ENCODE measurements at regions not wholly inside any gene's neighbourhood (a gene's known extent, or its start where the extent isn't known, plus 50 kb on each side); places are given as distances from the start of the nearest gene placed in this dataset.
"Not testable (repeated sequence)": the region's sequence is repeated elsewhere in the genome, so short reads cannot be mapped to it uniquely, and the experiment has no call there.

- DNase-seq (ENCODE audit: low read depth in 2 of 2) = no peak
These were observed 598.8 kb downstream of the SLC16A7 start for GRCh38 chr12:60194678-60195077.

GRCh38 chr12:60195483-60195882, 599.7 kb downstream of the SLC16A7 start:
- no peak for DNase-seq (ENCODE audit: low read depth in 2 of 2)

GRCh38 chr12:60196366-60196765, 600.5 kb downstream of the SLC16A7 start:
- DNase-seq (ENCODE audit: low read depth in 2 of 2) = no peak

- no peak for DNase-seq (ENCODE audit: low read depth in 2 of 2)
These were observed 601.8 kb downstream of the SLC16A7 start for GRCh38 chr12:60197589-60197988.

GRCh38 chr12:60201891-60202290, 606.1 kb downstream of the SLC16A7 start:
- no peak for DNase-seq (ENCODE audit: low read depth in 2 of 2)

- DNase-seq (ENCODE audit: low read depth in 2 of 2) = no peak
These were observed 609.7 kb downstream of the SLC16A7 start for GRCh38 chr12:60205500-60205899.

GRCh38 chr12:60209521-60209920, 613.7 kb downstream of the SLC16A7 start:
- DNase-seq (ENCODE audit: low read depth in 2 of 2) = no peak

GRCh38 chr12:60209933-60210332, 614.1 kb downstream of the SLC16A7 start:
- DNase-seq (ENCODE audit: low read depth in 2 of 2) = no peak

- no peak for DNase-seq (ENCODE audit: low read depth in 2 of 2)
These were observed 614.9 kb downstream of the SLC16A7 start for GRCh38 chr12:60210756-60211155.

- no peak for DNase-seq (ENCODE audit: low read depth in 2 of 2)
These were observed 615.4 kb downstream of the SLC16A7 start for GRCh38 chr12:60211244-60211643.

- no peak for DNase-seq (ENCODE audit: low read depth in 2 of 2)
These were observed 616.6 kb downstream of the SLC16A7 start for GRCh38 chr12:60212159-60213000.

GRCh38 chr12:60213272-60213671, 617.4 kb downstream of the SLC16A7 start:
- DNase-seq (ENCODE audit: low read depth in 2 of 2) = not testable (repeated sequence)

GRCh38 chr12:60216226-60216625, 620.4 kb downstream of the SLC16A7 start:
- no peak for DNase-seq (ENCODE audit: low read depth in 2 of 2)

GRCh38 chr12:60223242-60223641, 627.4 kb downstream of the SLC16A7 start:
- no peak for DNase-seq (ENCODE audit: low read depth in 2 of 2)

- no peak for DNase-seq (ENCODE audit: low read depth in 2 of 2)
These were observed 629.6 kb downstream of the SLC16A7 start for GRCh38 chr12:60225216-60226000.

- DNase-seq (ENCODE audit: low read depth in 2 of 2) = no peak
These were observed 632.1 kb downstream of the SLC16A7 start for GRCh38 chr12:60227916-60228315.

- no peak for DNase-seq (ENCODE audit: low read depth in 2 of 2)
These were observed 634.2 kb downstream of the SLC16A7 start for GRCh38 chr12:60230056-60230455.

- no peak for DNase-seq (ENCODE audit: low read depth in 2 of 2)
These were observed 635.5 kb downstream of the SLC16A7 start for GRCh38 chr12:60231303-60231702.

GRCh38 chr12:60231976-60232907, 636.4 kb downstream of the SLC16A7 start:
- no peak for DNase-seq (ENCODE audit: low read depth in 2 of 2)

GRCh38 chr12:60234611-60235195, 638.9 kb downstream of the SLC16A7 start:
- DNase-seq (ENCODE audit: low read depth in 2 of 2) = not testable (repeated sequence)

- DNase-seq (ENCODE audit: low read depth in 2 of 2) = no peak
These were observed 639.4 kb downstream of the SLC16A7 start for GRCh38 chr12:60235261-60235660.

Data from stimulated activated CD8-positive, alpha-beta memory T cell treated with anti-CD3 and anti-CD28 coated beads, Interleukin-15, amount 100 ng/mL, for 48 hours (primary cell).